ENCODE measurements at regions not wholly inside any gene's neighbourhood (a gene's known extent, or its start where the extent isn't known, plus 50 kb on each side); places are given as distances from the start of the nearest gene placed in this dataset.
"Not testable (repeated sequence)": the region's sequence is repeated elsewhere in the genome, so short reads cannot be mapped to it uniquely, and the experiment has no call there.

DNA sequence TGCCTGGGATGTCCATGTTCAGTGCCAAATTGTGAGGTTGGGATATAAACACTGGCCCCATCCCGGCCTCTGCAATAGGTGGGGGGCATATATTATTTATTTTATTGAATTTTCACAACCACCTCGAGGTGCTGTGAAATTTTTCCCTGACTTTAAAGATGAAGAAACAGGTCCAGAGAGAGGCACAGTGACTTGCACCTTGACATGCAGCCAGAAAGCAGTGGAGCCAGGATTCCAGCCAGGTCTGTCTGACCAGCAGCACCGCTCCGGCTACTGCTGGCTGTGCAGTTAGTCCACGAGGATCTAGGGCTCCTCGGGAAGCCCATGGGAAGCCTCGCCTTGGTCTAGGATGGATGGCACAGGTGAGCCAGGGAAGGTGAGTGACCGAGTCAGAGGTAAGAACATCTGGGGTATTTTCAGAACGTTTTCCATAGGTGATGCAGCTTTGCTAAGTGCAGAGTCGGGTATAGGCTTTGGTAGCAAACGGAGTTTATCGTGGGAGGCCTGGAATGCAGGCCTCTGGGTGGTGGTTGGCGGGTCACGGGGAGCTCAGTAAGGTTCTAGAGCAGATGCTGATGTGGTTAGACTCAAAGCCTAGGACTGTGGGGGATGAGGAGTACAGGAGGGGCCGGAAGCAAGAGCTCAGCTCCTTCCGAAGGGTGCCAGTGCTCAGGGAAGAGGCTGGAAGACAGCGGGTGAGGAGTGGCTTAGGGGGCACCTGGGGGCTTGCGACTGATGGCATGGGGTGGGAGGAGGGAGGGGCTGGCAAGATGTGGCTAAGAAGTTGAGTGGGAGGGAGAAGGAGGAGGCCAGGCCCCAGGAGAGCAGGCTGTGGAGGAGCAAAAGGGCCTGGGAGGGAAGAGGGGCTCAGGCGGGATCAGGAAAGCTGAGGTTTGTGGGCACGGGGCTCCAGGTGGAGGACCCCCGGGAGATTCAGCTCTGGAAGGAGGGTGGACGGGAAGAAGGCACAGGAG, 107.7 kb upstream of the LRPAP1 start:
- in situ Hi-C loops (cut with MboI; ENCODE audit: low sequenced_read_pairs, unreplicated experiment): no loop called here
- no peak for DNase-seq (ENCODE audit: low spot score)
- TF ChIP-seq CTCF (IDR thresholded peaks at IDR 0.05; ENCODE audit: borderline replicate concordance, control extremely low read depth, extremely low read depth, insufficient read depth, missing control alignments): no peak

DNA sequence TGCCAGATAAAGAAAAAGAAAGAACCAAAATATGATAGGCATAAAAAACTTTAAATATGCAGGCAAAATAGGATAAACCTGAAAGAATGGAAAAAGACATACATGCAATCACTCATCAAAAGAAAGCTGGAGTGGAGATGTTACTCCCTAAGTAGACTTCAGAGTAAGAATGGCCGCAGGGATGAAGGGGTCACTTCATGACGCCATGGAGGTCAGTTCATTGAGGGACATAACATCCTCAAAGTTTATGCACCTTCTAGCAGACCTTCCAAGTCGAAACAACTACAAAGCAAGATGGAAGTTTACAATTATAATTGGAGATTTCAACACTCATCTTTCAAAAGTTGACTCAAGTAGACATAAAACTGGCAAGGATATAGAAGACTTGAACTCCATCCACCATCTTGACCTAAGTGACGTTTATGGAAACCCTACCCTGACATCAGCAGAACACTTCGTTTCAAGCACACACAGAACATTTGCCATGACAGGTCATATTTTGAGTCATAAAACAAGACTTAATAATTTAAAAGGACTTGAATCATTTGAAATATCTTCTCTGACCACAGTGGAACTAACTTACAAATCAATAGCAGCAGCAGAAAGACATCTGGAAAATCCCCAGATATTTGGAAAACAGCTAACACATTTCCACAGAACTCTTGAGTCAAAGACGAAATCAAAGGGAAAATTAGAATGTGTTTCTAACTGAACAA, 106.0 kb upstream of the LRPAP1 start:
- no peak for TF ChIP-seq CTCF (IDR thresholded peaks at IDR 0.05; ENCODE audit: borderline replicate concordance, control extremely low read depth, extremely low read depth, insufficient read depth, missing control alignments)
- DNase-seq (ENCODE audit: low spot score): no peak
- in situ Hi-C loops (cut with MboI; ENCODE audit: low sequenced_read_pairs, unreplicated experiment): no loop called here

DNA sequence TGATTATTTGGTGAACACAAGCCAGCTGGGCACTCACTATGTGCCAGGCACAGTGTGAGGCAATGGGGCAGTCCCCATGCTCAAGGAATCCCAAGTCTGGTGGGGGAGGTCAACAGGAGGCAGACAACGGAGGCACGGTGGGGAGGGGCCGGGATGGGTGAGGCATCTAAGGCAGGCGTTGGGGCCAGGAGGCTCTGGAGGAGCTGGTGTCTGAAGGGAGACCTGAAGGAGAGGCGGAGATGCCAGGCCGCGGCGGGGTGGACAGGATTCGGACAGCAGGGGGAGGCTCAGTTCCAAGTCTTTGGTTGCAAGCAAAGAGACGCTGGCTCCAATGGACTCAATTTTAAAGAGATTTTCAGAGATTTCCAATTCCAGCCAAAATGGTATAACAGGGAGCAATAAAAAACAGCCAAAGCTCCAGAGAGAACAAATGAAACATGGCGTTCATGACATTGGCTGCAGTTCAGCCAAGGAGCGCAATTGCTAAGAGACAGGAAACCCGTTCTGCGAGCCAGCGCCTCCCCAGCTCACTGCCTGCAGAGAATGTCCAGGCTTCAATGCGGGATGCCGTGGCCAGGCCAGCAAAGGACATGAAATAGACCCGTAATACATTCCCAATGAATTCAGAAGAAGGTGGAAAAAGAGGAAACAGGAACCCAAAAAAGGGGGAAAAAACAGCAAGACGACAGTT, 105.2 kb upstream of the LRPAP1 start:
- no peak for TF ChIP-seq CTCF (IDR thresholded peaks at IDR 0.05; ENCODE audit: borderline replicate concordance, control extremely low read depth, extremely low read depth, insufficient read depth, missing control alignments)
- no peak for DNase-seq (ENCODE audit: low spot score)
- in situ Hi-C loops (cut with MboI; ENCODE audit: low sequenced_read_pairs, unreplicated experiment): no loop called here

DNA sequence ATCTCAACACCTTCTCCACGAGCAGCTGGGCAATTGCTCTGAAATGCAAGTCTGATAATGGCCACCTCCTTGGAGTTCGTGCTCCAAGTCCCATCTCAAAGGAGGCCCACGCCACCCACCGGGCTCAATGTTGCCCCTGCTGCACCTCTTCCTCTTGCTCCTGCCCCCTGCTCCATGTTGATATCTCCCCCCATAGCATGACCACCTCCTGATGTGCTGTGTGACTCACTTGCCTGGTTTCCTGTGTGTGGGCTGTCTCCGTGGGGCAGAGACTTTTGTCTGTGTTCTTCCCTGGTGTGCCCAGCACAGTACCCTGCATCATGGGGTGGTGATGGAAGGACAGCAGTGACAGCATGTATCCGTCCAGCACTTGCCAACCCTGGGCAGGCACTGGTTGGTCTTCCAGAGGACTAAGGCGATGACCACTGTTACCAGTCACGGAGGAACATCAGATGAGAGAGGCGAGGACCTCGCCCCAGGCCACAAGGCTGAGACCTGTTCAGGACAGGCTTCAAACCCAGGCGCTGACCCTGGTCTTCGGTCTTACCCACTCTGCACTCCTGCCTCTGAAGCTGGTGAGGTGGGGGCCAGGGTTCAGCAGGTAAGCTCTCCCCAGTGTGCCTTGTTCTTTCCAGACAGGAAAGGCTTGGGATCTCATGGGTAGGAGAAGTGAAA, 104.6 kb upstream of the LRPAP1 start:
- DNase-seq (ENCODE audit: low spot score): no peak
- in situ Hi-C loops (cut with MboI; ENCODE audit: low sequenced_read_pairs, unreplicated experiment): no loop called here
- TF ChIP-seq CTCF (IDR thresholded peaks at IDR 0.05; ENCODE audit: borderline replicate concordance, control extremely low read depth, extremely low read depth, insufficient read depth, missing control alignments): no peak

- DNase-seq (ENCODE audit: low spot score); in situ Hi-C loops (cut with MboI; ENCODE audit: low sequenced_read_pairs, unreplicated experiment): not testable (repeated sequence)
Measured at GRCh38 chr4:3636020-3636419, 103.8 kb upstream of the LRPAP1 start.

- in situ Hi-C loops (cut with MboI; ENCODE audit: low sequenced_read_pairs, unreplicated experiment): no loop called here
- no peak for TF ChIP-seq CTCF (IDR thresholded peaks at IDR 0.05; ENCODE audit: borderline replicate concordance, control extremely low read depth, extremely low read depth, insufficient read depth, missing control alignments)
- no peak for DNase-seq (ENCODE audit: low spot score)
Measured at GRCh38 chr4:3634894-3635820, 102.9 kb upstream of the LRPAP1 start.

Data from GM13976 (cell line).